ENCODE measurements at regions not wholly inside any gene's neighbourhood (a gene's known extent, or its start where the extent isn't known, plus 50 kb on each side); places are given as distances from the start of the nearest gene placed in this dataset.

DNA sequence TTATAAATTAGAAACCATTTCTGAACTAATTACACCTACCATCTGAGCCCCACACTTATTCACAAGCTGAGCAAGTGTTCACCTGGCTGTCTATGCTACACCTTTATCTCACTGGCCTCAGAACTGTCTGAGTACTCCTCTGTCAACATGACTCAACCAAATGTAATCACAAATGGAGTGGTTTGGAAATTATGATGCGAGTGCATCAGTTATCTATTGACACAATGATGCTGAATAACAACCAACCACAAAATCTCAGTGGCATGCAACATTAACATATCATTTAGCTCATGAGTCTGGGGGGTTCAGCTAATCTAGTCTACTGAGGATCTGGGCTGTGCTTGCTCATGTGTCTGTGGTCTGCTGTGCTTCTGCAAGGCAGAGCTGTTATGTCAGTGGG, 184.2 kb upstream of the NXPH2 start:
- Histone ChIP-seq H3K27ac (replicated peaks) (no peak overlapping the region), H3K36me3 (no peaks in the 10 kb centered on the region), H3K4me1 (no peaks in the 10 kb centered on the region), H3K4me3 (no peak overlapping the region), H3K27me3 (ENCODE audit: low read depth) (no peaks in the 10 kb centered on the region), H3K9me3 (replicated peaks) (no peaks in the 10 kb centered on the region)
- DNase-seq = no peak
- intact Hi-C loops (cut with micrococcal nuclease) = no loop called here
- TF ChIP-seq, protein P1, sequence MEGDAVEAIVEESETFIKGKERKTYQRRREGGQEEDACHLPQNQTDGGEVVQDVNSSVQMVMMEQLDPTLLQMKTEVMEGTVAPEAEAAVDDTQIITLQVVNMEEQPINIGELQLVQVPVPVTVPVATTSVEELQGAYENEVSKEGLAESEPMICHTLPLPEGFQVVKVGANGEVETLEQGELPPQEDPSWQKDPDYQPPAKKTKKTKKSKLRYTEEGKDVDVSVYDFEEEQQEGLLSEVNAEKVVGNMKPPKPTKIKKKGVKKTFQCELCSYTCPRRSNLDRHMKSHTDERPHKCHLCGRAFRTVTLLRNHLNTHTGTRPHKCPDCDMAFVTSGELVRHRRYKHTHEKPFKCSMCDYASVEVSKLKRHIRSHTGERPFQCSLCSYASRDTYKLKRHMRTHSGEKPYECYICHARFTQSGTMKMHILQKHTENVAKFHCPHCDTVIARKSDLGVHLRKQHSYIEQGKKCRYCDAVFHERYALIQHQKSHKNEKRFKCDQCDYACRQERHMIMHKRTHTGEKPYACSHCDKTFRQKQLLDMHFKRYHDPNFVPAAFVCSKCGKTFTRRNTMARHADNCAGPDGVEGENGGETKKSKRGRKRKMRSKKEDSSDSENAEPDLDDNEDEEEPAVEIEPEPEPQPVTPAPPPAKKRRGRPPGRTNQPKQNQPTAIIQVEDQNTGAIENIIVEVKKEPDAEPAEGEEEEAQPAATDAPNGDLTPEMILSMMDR (IDR thresholded peaks at IDR 0.05; ENCODE audit: borderline replicate concordance) = no peak

DNA sequence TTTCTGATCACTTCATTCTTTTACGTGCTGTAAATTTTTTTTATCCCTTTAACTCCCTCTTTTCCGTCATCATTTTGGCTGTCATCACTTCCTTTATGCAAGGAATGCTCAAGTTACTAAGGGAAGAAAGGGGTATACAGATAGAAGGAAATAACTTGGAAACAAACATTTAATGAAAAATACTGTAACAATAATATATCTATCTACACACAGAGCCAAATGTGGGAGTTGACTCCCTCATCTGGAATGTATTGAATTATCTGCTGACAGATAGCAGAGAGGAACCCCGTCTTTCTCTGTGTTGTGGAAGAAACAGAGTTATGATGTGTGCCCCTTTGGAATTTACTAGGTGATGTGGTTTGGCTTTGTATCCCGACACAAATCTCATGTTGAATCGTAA, 182.5 kb upstream of the NXPH2 start:
- TF ChIP-seq, protein P1 (IDR thresholded peaks at IDR 0.05; ENCODE audit: borderline replicate concordance) = no peak
- intact Hi-C loops (cut with micrococcal nuclease) = no loop called here
- DNase-seq = no peak

DNA sequence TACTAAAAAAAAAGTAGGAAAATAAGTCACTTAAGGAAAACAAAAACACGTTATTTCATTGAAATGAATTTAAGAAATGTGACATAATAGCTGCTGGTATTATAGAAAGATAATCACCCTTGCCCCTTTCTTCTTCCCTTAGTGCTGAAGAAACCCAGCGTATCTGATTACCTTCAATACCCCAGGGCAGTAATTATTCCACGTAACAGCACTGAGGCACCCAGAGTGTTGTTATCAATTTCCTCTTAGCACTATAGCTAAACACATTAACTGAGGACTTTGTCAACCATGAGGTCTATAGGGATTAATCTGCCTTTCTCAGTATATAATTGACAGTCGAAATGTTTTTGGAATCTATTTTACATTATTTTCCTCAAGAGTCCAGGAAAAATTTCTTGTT, 180.0 kb upstream of the NXPH2 start:
- no peak overlapping the region for H3K4me3 ChIP-seq
- no peak for DNase-seq
- no peak overlapping the region for H3K27ac ChIP-seq (replicated peaks)
- intact Hi-C loops (cut with micrococcal nuclease) = no loop called here
- H3K4me1 ChIP-seq = no peaks in the 10 kb centered on the region
- TF ChIP-seq, protein P1 (IDR thresholded peaks at IDR 0.05; ENCODE audit: borderline replicate concordance) = no peak
- H3K36me3 ChIP-seq = no peaks in the 10 kb centered on the region
- H3K27me3 ChIP-seq (ENCODE audit: low read depth) = no peaks in the 10 kb centered on the region
- H3K9me3 ChIP-seq (replicated peaks) = peaks cover 13% of the 10 kb centered on the region

More for the DNA sequence above, 182.5 kb upstream of the NXPH2 start:
- no peak overlapping the region for H3K27ac ChIP-seq (replicated peaks)
- H3K36me3 ChIP-seq = no peaks in the 10 kb centered on the region
- H3K4me1 ChIP-seq = no peaks in the 10 kb centered on the region
- H3K4me3 ChIP-seq = no peak overlapping the region
- H3K9me3 ChIP-seq (replicated peaks) = peaks cover 6% of the 10 kb centered on the region
- H3K27me3 ChIP-seq (ENCODE audit: low read depth) = no peaks in the 10 kb centered on the region

DNA sequence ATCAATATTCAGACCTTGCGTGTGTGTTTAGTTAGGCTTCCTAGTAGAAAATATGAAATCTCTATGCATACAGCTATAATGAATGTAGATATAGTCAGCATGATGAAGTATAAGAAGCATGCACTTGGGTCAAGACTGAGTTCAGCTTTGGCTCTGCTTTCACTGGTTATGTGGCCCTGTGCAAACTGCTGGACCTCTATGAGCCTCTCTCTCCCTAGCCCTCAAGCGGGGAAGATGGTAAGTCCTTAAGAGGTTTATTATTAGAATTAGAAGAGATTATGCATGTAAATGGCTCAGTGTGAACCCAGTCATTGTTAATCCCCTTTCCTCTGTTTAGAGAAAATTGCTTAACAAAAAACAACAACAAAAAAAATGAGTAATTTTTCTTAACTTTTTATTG, 178.8 kb upstream of the NXPH2 start:
- no peaks in the 10 kb centered on the region for H3K4me1 ChIP-seq
- TF ChIP-seq, protein P1 (IDR thresholded peaks at IDR 0.05; ENCODE audit: borderline replicate concordance) = no peak
- H3K9me3 ChIP-seq (replicated peaks) = peaks cover 13% of the 10 kb centered on the region
- no peak overlapping the region for H3K27ac ChIP-seq (replicated peaks)
- DNase-seq = no peak
- no peak overlapping the region for H3K4me3 ChIP-seq
- intact Hi-C loops (cut with micrococcal nuclease) = no loop called here
- no peaks in the 10 kb centered on the region for H3K36me3 ChIP-seq
- no peaks in the 10 kb centered on the region for H3K27me3 ChIP-seq (ENCODE audit: low read depth)

DNA sequence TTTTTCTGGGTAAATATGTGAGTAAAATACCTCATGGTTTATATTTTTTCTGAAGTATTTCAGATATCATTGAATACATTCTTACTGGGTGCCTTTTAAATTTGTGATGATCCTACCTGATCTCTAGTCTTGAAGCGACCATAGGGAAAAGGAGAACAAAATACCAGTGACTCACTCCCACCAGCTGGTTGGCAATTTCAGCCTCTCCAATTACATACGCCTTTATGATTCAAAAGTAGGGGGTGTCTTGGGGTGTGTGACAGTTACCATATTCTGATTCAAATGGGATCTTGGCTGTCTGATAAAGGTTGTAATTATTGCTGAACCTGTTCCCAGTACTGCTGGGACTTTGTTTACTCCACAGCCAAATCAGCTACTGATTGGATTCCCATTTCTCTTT, 175.9 kb upstream of the NXPH2 start:
- H3K9me3 ChIP-seq (replicated peaks) = peaks cover 13% of the 10 kb centered on the region
- H3K27ac ChIP-seq (replicated peaks) = no peak overlapping the region
- H3K4me1 ChIP-seq = no peaks in the 10 kb centered on the region
- TF ChIP-seq, protein P1 (IDR thresholded peaks at IDR 0.05; ENCODE audit: borderline replicate concordance) = no peak
- no peaks in the 10 kb centered on the region for H3K36me3 ChIP-seq
- intact Hi-C loops (cut with micrococcal nuclease) = no loop called here
- H3K27me3 ChIP-seq (ENCODE audit: low read depth) = no peaks in the 10 kb centered on the region
- DNase-seq = no peak
- H3K4me3 ChIP-seq = no peak overlapping the region

DNA sequence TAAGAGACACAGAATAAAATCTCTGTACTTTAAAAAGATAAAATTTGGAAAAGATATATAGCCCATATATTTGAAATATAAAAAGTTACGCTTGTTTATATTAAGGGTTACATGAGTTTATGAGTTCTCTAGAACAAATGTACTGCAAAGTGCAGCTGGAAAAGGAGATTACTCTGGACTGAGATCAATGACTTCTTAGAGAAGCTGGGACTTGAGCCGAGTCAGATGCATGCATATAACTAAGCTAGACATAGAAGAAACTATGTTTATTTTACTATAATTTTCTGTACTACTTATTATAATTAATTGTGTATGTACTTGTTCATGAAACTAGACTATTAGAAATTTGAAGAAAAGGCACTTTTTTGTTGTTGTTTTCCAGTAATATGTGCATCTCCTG, 170.3 kb upstream of the NXPH2 start:
- no peak overlapping the region for H3K4me3 ChIP-seq
- DNase-seq = no peak

More for the DNA sequence above, 170.3 kb upstream of the NXPH2 start:
- Histone ChIP-seq H3K27ac (replicated peaks) (no peak overlapping the region), H3K36me3 (no peaks in the 10 kb centered on the region), H3K9me3 (replicated peaks) (no peaks in the 10 kb centered on the region), H3K27me3 (ENCODE audit: low read depth) (no peaks in the 10 kb centered on the region), H3K4me1 (no peaks in the 10 kb centered on the region)
- intact Hi-C loops (cut with micrococcal nuclease) = no loop called here
- TF ChIP-seq, protein P1 (IDR thresholded peaks at IDR 0.05; ENCODE audit: borderline replicate concordance) = no peak
